NCI-H1105 treated with DMSO at 0.1 percent for 48 hours (cell line): ENCODE measurements at regions not wholly inside any gene's neighbourhood (a gene's known extent, or its start where the extent isn't known, plus 50 kb on each side); places are given as distances from the start of the nearest gene placed in this dataset.

Experiments used
- DNase-seq: peaks from one replicate; lab custom pipeline; 2025; lab: John Stamatoyannopoulos, UW

GRCh38 chr20:39268491-39268951, 306.4 kb downstream of the DHX35 start:
- DNase-seq = no peak

GRCh38 chr20:39266989-39267388, 304.8 kb downstream of the DHX35 start:
- DNase-seq = no peak

- DNase-seq = peak; percentile 33
Observed at GRCh38 chr20:39264506-39265172, 302.5 kb downstream of the DHX35 start.

- DNase-seq = no peak
Observed at GRCh38 chr20:39263076-39263475, 300.9 kb downstream of the DHX35 start.

GRCh38 chr20:39259808-39260207, 297.7 kb downstream of the DHX35 start:
- DNase-seq = no peak

- no peak for DNase-seq
Observed at GRCh38 chr20:39259010-39259803, 297.1 kb downstream of the DHX35 start.

GRCh38 chr20:39258253-39258652, 296.1 kb downstream of the DHX35 start:
- DNase-seq = no peak

GRCh38 chr20:39253051-39253755, 291.1 kb downstream of the DHX35 start:
- DNase-seq = no peak

GRCh38 chr20:39252035-39252434, 289.9 kb downstream of the DHX35 start:
- no peak for DNase-seq

- DNase-seq = no peak
Observed at GRCh38 chr20:39249798-39250197, 287.7 kb downstream of the DHX35 start.

- DNase-seq = no peak
Observed at GRCh38 chr20:39248862-39249485, 286.8 kb downstream of the DHX35 start.

GRCh38 chr20:39248171-39248861, 286.2 kb downstream of the DHX35 start:
- peak; percentile 10 for DNase-seq

- no peak for DNase-seq
Observed at GRCh38 chr20:39246436-39246835, 284.3 kb downstream of the DHX35 start.

GRCh38 chr20:39245685-39246311, 283.7 kb downstream of the DHX35 start:
- no peak for DNase-seq

GRCh38 chr20:39243962-39244361, 281.8 kb downstream of the DHX35 start:
- no peak for DNase-seq

- no peak for DNase-seq
Observed at GRCh38 chr20:39242614-39243013, 280.5 kb downstream of the DHX35 start.

GRCh38 chr20:39234520-39235095, 272.5 kb downstream of the DHX35 start:
- DNase-seq = no peak

- no peak for DNase-seq
Observed at GRCh38 chr20:39233755-39234154, 271.6 kb downstream of the DHX35 start.

GRCh38 chr20:39227416-39227815, 265.3 kb downstream of the DHX35 start:
- DNase-seq = no peak

- DNase-seq = no peak
Observed at GRCh38 chr20:39225978-39226377, 263.8 kb downstream of the DHX35 start.

GRCh38 chr20:39225536-39225935, 263.4 kb downstream of the DHX35 start:
- no peak for DNase-seq
